ENCODE measurements at regions not wholly inside any gene's neighbourhood (a gene's known extent, or its start where the extent isn't known, plus 50 kb on each side); places are given as distances from the start of the nearest gene placed in this dataset.

GRCh38 chr2:19763731-19764130 lies 138.1 kb downstream of the TTC32 start:
- no peaks in the 10 kb centered on the region for H3K36me3 ChIP-seq (replicated peaks; ENCODE audit: insufficient read depth, low read length)
- no peak overlapping the region for H3K4me2 ChIP-seq (ENCODE audit: low read depth, low read length)
- H3K27ac ChIP-seq (ENCODE audit: low read length) = no peak overlapping the region
- H3F3A ChIP-seq (ENCODE audit: insufficient read depth, low read length) = no peaks in the 10 kb centered on the region
- H3K9me2 ChIP-seq (replicated peaks; ENCODE audit: insufficient read depth, low read length) = no peaks in the 10 kb centered on the region
- no peak for TF ChIP-seq EZH2 (optimal IDR thresholded peaks at IDR 0.05; ENCODE audit: low read depth, low read length)
- no peak for TF ChIP-seq EZH2phosphoT487 (IDR thresholded peaks at IDR 0.05; ENCODE audit: low read length)
- TF ChIP-seq CTCF (IDR thresholded peaks at IDR 0.05; ENCODE audit: low read length) = no peak
- no peak overlapping the region for H3K9ac ChIP-seq (ENCODE audit: low read length)
- no peaks in the 10 kb centered on the region for H3K9me3 ChIP-seq (replicated peaks; ENCODE audit: insufficient read depth, low read length)
- H3K4me1 ChIP-seq (ENCODE audit: low read length) = no peaks in the 10 kb centered on the region
- no peak overlapping the region for H2AFZ ChIP-seq (ENCODE audit: low read length)
- H3K4me3 ChIP-seq (ENCODE audit: low read length) = no peak overlapping the region
- no peaks in the 10 kb centered on the region for H4K20me1 ChIP-seq (ENCODE audit: insufficient read depth, low read length)
- no peaks in the 10 kb centered on the region for H3K27me3 ChIP-seq (replicated peaks; ENCODE audit: insufficient read depth, low read length)
- no peaks in the 10 kb centered on the region for H3K79me2 ChIP-seq (ENCODE audit: low read length)
- no peak for DNase-seq

GRCh38 chr2:19762959-19763605 lies 138.7 kb downstream of the TTC32 start:
- Histone ChIP-seq H3K27ac (ENCODE audit: low read length) (no peak overlapping the region), H3K79me2 (ENCODE audit: low read length) (no peaks in the 10 kb centered on the region), H3K9me3 (replicated peaks; ENCODE audit: insufficient read depth, low read length) (no peaks in the 10 kb centered on the region), H3K4me2 (ENCODE audit: low read depth, low read length) (no peak overlapping the region), H3K9ac (ENCODE audit: low read length) (no peak overlapping the region), H3K9me2 (replicated peaks; ENCODE audit: insufficient read depth, low read length) (no peaks in the 10 kb centered on the region), H2AFZ (ENCODE audit: low read length) (no peak overlapping the region), H3F3A (ENCODE audit: insufficient read depth, low read length) (no peaks in the 10 kb centered on the region), H3K27me3 (replicated peaks; ENCODE audit: insufficient read depth, low read length) (no peaks in the 10 kb centered on the region), H3K36me3 (replicated peaks; ENCODE audit: insufficient read depth, low read length) (no peaks in the 10 kb centered on the region), H3K4me1 (ENCODE audit: low read length) (no peaks in the 10 kb centered on the region), H3K4me3 (ENCODE audit: low read length) (no peak overlapping the region), H4K20me1 (ENCODE audit: insufficient read depth, low read length) (no peaks in the 10 kb centered on the region)
- TF ChIP-seq EZH2 (optimal IDR thresholded peaks at IDR 0.05; ENCODE audit: low read depth, low read length) = no peak
- TF ChIP-seq CTCF (IDR thresholded peaks at IDR 0.05; ENCODE audit: low read length) = no peak
- no peak for TF ChIP-seq EZH2phosphoT487 (IDR thresholded peaks at IDR 0.05; ENCODE audit: low read length)
- DNase-seq = no peak

- DNase-seq = no peak
Measured at GRCh38 chr2:19762142-19762541, 139.6 kb downstream of the TTC32 start.

More at GRCh38 chr2:19762142-19762541, 139.6 kb downstream of the TTC32 start:
- Histone ChIP-seq H3K27me3 (replicated peaks; ENCODE audit: insufficient read depth, low read length) (no peaks in the 10 kb centered on the region), H3K27ac (ENCODE audit: low read length) (no peak overlapping the region), H3K79me2 (ENCODE audit: low read length) (no peaks in the 10 kb centered on the region), H3K9ac (ENCODE audit: low read length) (no peak overlapping the region), H3K9me3 (replicated peaks; ENCODE audit: insufficient read depth, low read length) (no peaks in the 10 kb centered on the region), H4K20me1 (ENCODE audit: insufficient read depth, low read length) (no peaks in the 10 kb centered on the region), H3K4me1 (ENCODE audit: low read length) (no peaks in the 10 kb centered on the region), H3K36me3 (replicated peaks; ENCODE audit: insufficient read depth, low read length) (no peaks in the 10 kb centered on the region), H3K9me2 (replicated peaks; ENCODE audit: insufficient read depth, low read length) (no peaks in the 10 kb centered on the region), H2AFZ (ENCODE audit: low read length) (no peak overlapping the region), H3K4me2 (ENCODE audit: low read depth, low read length) (no peak overlapping the region), H3K4me3 (ENCODE audit: low read length) (no peak overlapping the region), H3F3A (ENCODE audit: insufficient read depth, low read length) (no peaks in the 10 kb centered on the region)
- no peak for TF ChIP-seq EZH2 (optimal IDR thresholded peaks at IDR 0.05; ENCODE audit: low read depth, low read length)
- TF ChIP-seq CTCF (IDR thresholded peaks at IDR 0.05; ENCODE audit: low read length) = no peak
- TF ChIP-seq EZH2phosphoT487 (IDR thresholded peaks at IDR 0.05; ENCODE audit: low read length) = no peak

Measured in MM.1S (cell line).